GM19324 (cell line): ENCODE measurements at regions not wholly inside any gene's neighbourhood (a gene's known extent, or its start where the extent isn't known, plus 50 kb on each side); places are given as distances from the start of the nearest gene placed in this dataset.

Experiments used
- ATAC-seq: cut with Tn5 transposase; IDR thresholded peaks from one replicate; pipeline ENCODE4 v1.9.1; 2021; ENCODE audit warnings: mild to moderate bottlenecking, moderate library complexity; ENCODE audit not compliant: unreplicated experiment, low FRiP score

- ATAC-seq = no peak
These were observed 1804.7 kb downstream of the STIM2 start for GRCh38 chr4:28665306-28665705.

GRCh38 chr4:28675582-28675981 lies 1814.9 kb downstream of the STIM2 start:
- ATAC-seq = no peak

- ATAC-seq = no peak
These were observed 1817.2 kb downstream of the STIM2 start for GRCh38 chr4:28677808-28678207.

- ATAC-seq = no peak
These were observed 1822.2 kb downstream of the STIM2 start for GRCh38 chr4:28682847-28683246.

- ATAC-seq = no peak
These were observed 1826.0 kb downstream of the STIM2 start for GRCh38 chr4:28686618-28687017.

GRCh38 chr4:28690890-28691289 lies 1830.2 kb downstream of the STIM2 start:
- no peak for ATAC-seq

GRCh38 chr4:28702571-28702970 lies 1841.9 kb downstream of the STIM2 start:
- no peak for ATAC-seq

- no peak for ATAC-seq
These were observed 1849.2 kb downstream of the STIM2 start for GRCh38 chr4:28709891-28710290.

GRCh38 chr4:28723371-28723770 lies 1862.7 kb downstream of the STIM2 start:
- ATAC-seq = no peak

- no peak for ATAC-seq
These were observed 1863.6 kb downstream of the STIM2 start for GRCh38 chr4:28724239-28724638.

- no peak for ATAC-seq
These were observed 1869.7 kb downstream of the STIM2 start for GRCh38 chr4:28730304-28730703.

GRCh38 chr4:28744066-28744465 lies 1883.4 kb downstream of the STIM2 start:
- no peak for ATAC-seq

GRCh38 chr4:28754376-28754775 lies 1893.7 kb downstream of the STIM2 start:
- no peak for ATAC-seq

GRCh38 chr4:28755081-28755480 lies 1894.4 kb downstream of the STIM2 start:
- ATAC-seq = no peak

- no peak for ATAC-seq
These were observed 1898.4 kb downstream of the STIM2 start for GRCh38 chr4:28759064-28759463.

- ATAC-seq = no peak
These were observed 1899.4 kb downstream of the STIM2 start for GRCh38 chr4:28760003-28760402.

- ATAC-seq = no peak
These were observed 1911.4 kb downstream of the STIM2 start for GRCh38 chr4:28772066-28772465.

- no peak for ATAC-seq
These were observed 1912.1 kb downstream of the STIM2 start for GRCh38 chr4:28772788-28773187.

GRCh38 chr4:28774344-28774743 lies 1913.7 kb downstream of the STIM2 start:
- ATAC-seq = no peak

GRCh38 chr4:28776004-28776403 lies 1915.4 kb downstream of the STIM2 start:
- no peak for ATAC-seq

GRCh38 chr4:28784188-28784587 lies 1923.5 kb downstream of the STIM2 start:
- ATAC-seq = no peak

- ATAC-seq = no peak
These were observed 1927.3 kb downstream of the STIM2 start for GRCh38 chr4:28787947-28788346.

- no peak for ATAC-seq
These were observed 1928.4 kb downstream of the STIM2 start for GRCh38 chr4:28788929-28789490.
